ENCODE measurements at regions not wholly inside any gene's neighbourhood (a gene's known extent, or its start where the extent isn't known, plus 50 kb on each side); places are given as distances from the start of the nearest gene placed in this dataset.

DNA sequence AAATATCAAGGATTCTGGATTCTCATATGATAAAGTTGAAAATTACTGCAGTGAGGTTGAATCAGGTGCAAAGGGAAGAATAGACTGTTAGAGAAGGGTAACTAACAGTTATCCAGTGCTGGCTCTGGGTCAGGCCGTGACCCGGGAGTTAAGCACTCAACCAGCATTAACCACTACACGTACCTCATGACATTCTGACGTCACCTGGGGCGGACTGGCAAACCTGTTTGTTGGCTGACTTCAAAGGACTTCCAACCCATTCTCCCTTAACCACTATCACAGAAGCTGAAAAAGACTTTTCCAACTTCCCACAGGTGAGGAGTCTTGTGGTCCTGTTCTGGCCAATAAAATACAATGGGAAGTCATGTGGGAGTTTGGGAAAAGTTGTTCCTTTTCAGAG is 268.9 kb downstream of the ENC1 start:
- Mint-ChIP-seq H3K27ac (ENCODE audit: unreplicated experiment) (no peak overlapping the region), H3K9me3 (ENCODE audit: unreplicated experiment) (no peaks in the 10 kb centered on the region), H3K27me3 (ENCODE audit: unreplicated experiment) (peaks cover 1% of the 10 kb centered on the region), H3K4me3 (ENCODE audit: unreplicated experiment) (no peak overlapping the region), H3K36me3 (ENCODE audit: low read depth, unreplicated experiment) (no peaks in the 10 kb centered on the region), H3K4me1 (ENCODE audit: unreplicated experiment) (peaks cover 20% of the 10 kb centered on the region)
- no peak for DNase-seq (ENCODE audit: low spot score)
- TF ChIP-seq, protein P1, sequence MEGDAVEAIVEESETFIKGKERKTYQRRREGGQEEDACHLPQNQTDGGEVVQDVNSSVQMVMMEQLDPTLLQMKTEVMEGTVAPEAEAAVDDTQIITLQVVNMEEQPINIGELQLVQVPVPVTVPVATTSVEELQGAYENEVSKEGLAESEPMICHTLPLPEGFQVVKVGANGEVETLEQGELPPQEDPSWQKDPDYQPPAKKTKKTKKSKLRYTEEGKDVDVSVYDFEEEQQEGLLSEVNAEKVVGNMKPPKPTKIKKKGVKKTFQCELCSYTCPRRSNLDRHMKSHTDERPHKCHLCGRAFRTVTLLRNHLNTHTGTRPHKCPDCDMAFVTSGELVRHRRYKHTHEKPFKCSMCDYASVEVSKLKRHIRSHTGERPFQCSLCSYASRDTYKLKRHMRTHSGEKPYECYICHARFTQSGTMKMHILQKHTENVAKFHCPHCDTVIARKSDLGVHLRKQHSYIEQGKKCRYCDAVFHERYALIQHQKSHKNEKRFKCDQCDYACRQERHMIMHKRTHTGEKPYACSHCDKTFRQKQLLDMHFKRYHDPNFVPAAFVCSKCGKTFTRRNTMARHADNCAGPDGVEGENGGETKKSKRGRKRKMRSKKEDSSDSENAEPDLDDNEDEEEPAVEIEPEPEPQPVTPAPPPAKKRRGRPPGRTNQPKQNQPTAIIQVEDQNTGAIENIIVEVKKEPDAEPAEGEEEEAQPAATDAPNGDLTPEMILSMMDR (IDR thresholded peaks at IDR 0.05; ENCODE audit: unreplicated experiment): no peak

DNA sequence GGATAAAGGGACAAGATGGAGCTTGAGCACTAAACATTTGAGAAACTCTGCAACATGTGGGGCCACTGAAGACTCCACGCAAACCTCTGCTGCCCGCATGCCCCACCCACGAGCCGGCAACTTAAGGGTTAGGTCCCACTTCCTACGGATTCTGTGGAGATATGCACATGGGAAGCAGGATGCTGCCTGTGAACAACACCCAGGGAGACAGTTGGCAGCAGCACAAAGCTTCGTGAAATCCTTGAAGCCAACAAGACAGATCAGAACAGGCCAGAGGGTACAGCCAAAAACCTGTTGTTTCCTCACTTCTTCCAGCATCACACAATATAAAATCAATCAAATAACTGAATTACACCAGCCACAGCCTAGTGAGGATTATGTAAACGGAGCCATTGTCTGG is 270.4 kb downstream of the ENC1 start:
- Mint-ChIP-seq H3K4me1 (ENCODE audit: unreplicated experiment) (peaks cover 20% of the 10 kb centered on the region), H3K27me3 (ENCODE audit: unreplicated experiment) (peaks cover 4% of the 10 kb centered on the region), H3K36me3 (ENCODE audit: low read depth, unreplicated experiment) (peaks cover 4% of the 10 kb centered on the region), H3K4me3 (ENCODE audit: unreplicated experiment) (no peak overlapping the region), H3K27ac (ENCODE audit: unreplicated experiment) (no peak overlapping the region), H3K9me3 (ENCODE audit: unreplicated experiment) (no peaks in the 10 kb centered on the region)
- no peak for DNase-seq (ENCODE audit: low spot score)
- TF ChIP-seq, protein P1 (IDR thresholded peaks at IDR 0.05; ENCODE audit: unreplicated experiment): no peak

- peaks cover 4% of the 10 kb centered on the region for H3K27me3 Mint-ChIP-seq (ENCODE audit: unreplicated experiment)
- no peak overlapping the region for H3K27ac Mint-ChIP-seq (ENCODE audit: unreplicated experiment)
- H3K9me3 Mint-ChIP-seq (ENCODE audit: unreplicated experiment): no peaks in the 10 kb centered on the region
- TF ChIP-seq, protein P1 (IDR thresholded peaks at IDR 0.05; ENCODE audit: unreplicated experiment): no peak
- H3K4me3 Mint-ChIP-seq (ENCODE audit: unreplicated experiment): no peak overlapping the region
- H3K4me1 Mint-ChIP-seq (ENCODE audit: unreplicated experiment): peaks cover 20% of the 10 kb centered on the region
- peaks cover 4% of the 10 kb centered on the region for H3K36me3 Mint-ChIP-seq (ENCODE audit: low read depth, unreplicated experiment)
- DNase-seq (ENCODE audit: low spot score): no peak
These were observed 271.4 kb downstream of the ENC1 start for GRCh38 chr5:74369173-74369572.

DNA sequence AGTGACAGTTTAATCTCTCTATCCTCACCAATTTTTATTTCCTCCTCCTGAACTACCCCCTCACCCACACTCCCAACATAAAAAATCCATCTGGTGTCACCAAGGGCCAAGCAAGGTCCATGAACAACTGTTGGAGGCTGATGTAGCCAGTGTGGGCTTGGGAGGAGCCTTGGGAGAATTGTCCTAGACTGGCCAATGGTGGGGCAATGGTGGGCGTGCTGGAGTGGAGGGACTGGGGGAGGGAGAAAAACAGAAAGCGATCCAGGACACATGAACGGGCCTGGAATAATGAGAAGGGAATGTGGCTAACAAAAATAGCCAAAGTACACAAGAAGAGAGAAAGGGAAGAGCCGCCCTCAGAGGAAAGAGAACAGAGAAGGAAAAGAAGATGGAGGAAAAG is 272.6 kb downstream of the ENC1 start:
- H3K27ac Mint-ChIP-seq (ENCODE audit: unreplicated experiment): no peak overlapping the region
- peaks cover 4% of the 10 kb centered on the region for H3K36me3 Mint-ChIP-seq (ENCODE audit: low read depth, unreplicated experiment)
- H3K4me1 Mint-ChIP-seq (ENCODE audit: unreplicated experiment): peaks cover 22% of the 10 kb centered on the region
- TF ChIP-seq, protein P1 (IDR thresholded peaks at IDR 0.05; ENCODE audit: unreplicated experiment): no peak
- DNase-seq (ENCODE audit: low spot score): no peak
- H3K4me3 Mint-ChIP-seq (ENCODE audit: unreplicated experiment): no peak overlapping the region
- peaks cover 8% of the 10 kb centered on the region for H3K27me3 Mint-ChIP-seq (ENCODE audit: unreplicated experiment)
- H3K9me3 Mint-ChIP-seq (ENCODE audit: unreplicated experiment): no peaks in the 10 kb centered on the region

DNA sequence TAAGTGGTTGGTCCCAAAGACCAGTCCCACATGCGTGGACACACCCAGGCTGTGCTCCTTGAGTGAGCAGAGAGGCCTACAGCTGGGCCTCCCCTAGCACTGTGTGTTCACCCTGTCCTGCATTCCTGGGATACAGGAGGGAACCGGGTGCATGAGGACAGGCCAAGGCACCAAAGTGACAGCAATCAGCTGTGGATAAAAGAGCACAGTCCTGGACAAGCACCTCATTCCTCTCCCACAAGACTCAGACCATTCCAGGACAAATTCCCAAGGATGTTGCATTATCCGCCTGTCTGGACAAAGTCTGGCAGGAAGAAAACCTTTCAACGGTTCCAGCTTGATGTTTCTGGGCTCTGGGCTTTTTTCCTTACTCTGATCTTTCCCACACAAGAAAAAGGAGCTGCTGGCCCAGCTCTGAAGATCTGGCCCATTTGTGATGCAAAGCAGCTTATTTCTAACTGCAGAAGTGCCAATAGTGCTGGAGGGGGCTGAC is 273.2 kb downstream of the ENC1 start:
- H3K27me3 Mint-ChIP-seq (ENCODE audit: unreplicated experiment): peaks cover 8% of the 10 kb centered on the region
- no peak for DNase-seq (ENCODE audit: low spot score)
- no peak overlapping the region for H3K27ac Mint-ChIP-seq (ENCODE audit: unreplicated experiment)
- no peak overlapping the region for H3K4me3 Mint-ChIP-seq (ENCODE audit: unreplicated experiment)
- no peaks in the 10 kb centered on the region for H3K9me3 Mint-ChIP-seq (ENCODE audit: unreplicated experiment)
- peaks cover 4% of the 10 kb centered on the region for H3K36me3 Mint-ChIP-seq (ENCODE audit: low read depth, unreplicated experiment)
- TF ChIP-seq, protein P1 (IDR thresholded peaks at IDR 0.05; ENCODE audit: unreplicated experiment): no peak
- H3K4me1 Mint-ChIP-seq (ENCODE audit: unreplicated experiment): peaks cover 27% of the 10 kb centered on the region

Data from endothelial cell (in vitro differentiated cells).